ENCODE measurements at regions not wholly inside any gene's neighbourhood (a gene's known extent, or its start where the extent isn't known, plus 50 kb on each side); places are given as distances from the start of the nearest gene placed in this dataset.

GRCh38 chr21:43311301-43311817 is 115.6 kb downstream of the SIK1 start:
- Histone ChIP-seq H3K4me3 (replicated peaks in 1 of 3; ENCODE audit: insufficient read depth in 1 of 3, low read depth in 1 of 3, low read length in 3 of 3) (no peak overlapping the region), H3K79me2 (ENCODE audit: control insufficient read depth, insufficient read depth, low read length) (no peaks in the 10 kb centered on the region), H4K20me1 (replicated peaks; ENCODE audit: control insufficient read depth, extremely low read depth, insufficient read depth, low read length) (no peaks in the 10 kb centered on the region), H3K4me1 (ENCODE audit: control insufficient read depth, extremely low read depth, insufficient read depth, low read length) (no peaks in the 10 kb centered on the region), H2AFZ (ENCODE audit: low read depth, low read length) (no peak overlapping the region), H3K27me3 (ENCODE audit: control insufficient read depth in 2 of 2, insufficient read depth in 2 of 2, low read length in 2 of 2) (peaks cover 1 to 5% of the 10 kb centered on the region in 2 experiments), H3K9me3 (replicated peaks; ENCODE audit: control insufficient read depth, insufficient read depth, low read length) (no peaks in the 10 kb centered on the region), H3K36me3 (ENCODE audit: control insufficient read depth in 2 of 2, extremely low read depth in 1 of 2, insufficient read depth in 2 of 2, low read length in 2 of 2) (no peaks in the 10 kb centered on the region), H3K27ac (ENCODE audit: insufficient read depth, low read depth, low read length) (no peak overlapping the region), H3K4me2 (ENCODE audit: insufficient read depth, low read length) (no peak overlapping the region), H3K9me1 (replicated peaks; ENCODE audit: control insufficient read depth, extremely low read depth, insufficient read depth, low read length) (no peaks in the 10 kb centered on the region), H3K9ac (replicated peaks; ENCODE audit: extremely low read depth, insufficient read depth, low read length) (no peak overlapping the region)
- BruUV-seq (replicated peaks): no TSS peak
- FAIRE-seq (no peak), DNase-seq (ENCODE audit: low read depth, low spot score) (no peak)
- dilution Hi-C loops (cut with MboI; ENCODE audit: extremely low pct_ligation_motif_present, low sequenced_read_pairs): no loop called here
- TF ChIP-seq FOS (IDR thresholded peaks at IDR 0.05; ENCODE audit: borderline replicate concordance, insufficient read depth, low read length) (no peak), CTCF (IDR thresholded peaks at IDR 0.05; ENCODE audit: extremely low read depth in 1 of 2, insufficient read depth in 1 of 2, low read depth in 1 of 2, low read length in 2 of 2) (no peak), MYC (IDR thresholded peaks at IDR 0.05; ENCODE audit: low read depth, low read length) (no peak), POLR2A (IDR thresholded peaks at IDR 0.05; ENCODE audit: low read depth, low read length) (no peak), GATA2 (IDR thresholded peaks at IDR 0.05; ENCODE audit: insufficient read depth, insufficient read length, low read depth, low read length) (no peak), POLR2AphosphoS5 (IDR thresholded peaks at IDR 0.05; ENCODE audit: insufficient read depth, low read depth, low read length) (no peak), JUN (IDR thresholded peaks at IDR 0.05; ENCODE audit: borderline replicate concordance, insufficient read depth, insufficient read length, low read depth) (no peak), MAX (IDR thresholded peaks at IDR 0.05; ENCODE audit: insufficient read depth, insufficient read length) (no peak), EZH2 (IDR thresholded peaks at IDR 0.05; ENCODE audit: borderline replicate concordance, low read depth, low read length, severe bottlenecking) (no peak)
- intact Hi-C loops (cut with micrococcal nuclease): no loop called here
- ChIA-PET POLR2A (no interaction called here), CTCF (interaction anchor here (0.9 kb wide), 1 partner anchor 8 kb away, joined by 4 read pairs; no protein-coding TSS in a partner anchor)
